ENCODE measurements at regions not wholly inside any gene's neighbourhood (a gene's known extent, or its start where the extent isn't known, plus 50 kb on each side); places are given as distances from the start of the nearest gene placed in this dataset.
"Not testable (repeated sequence)": the region's sequence is repeated elsewhere in the genome, so short reads cannot be mapped to it uniquely, and the experiment has no call there.

DNA sequence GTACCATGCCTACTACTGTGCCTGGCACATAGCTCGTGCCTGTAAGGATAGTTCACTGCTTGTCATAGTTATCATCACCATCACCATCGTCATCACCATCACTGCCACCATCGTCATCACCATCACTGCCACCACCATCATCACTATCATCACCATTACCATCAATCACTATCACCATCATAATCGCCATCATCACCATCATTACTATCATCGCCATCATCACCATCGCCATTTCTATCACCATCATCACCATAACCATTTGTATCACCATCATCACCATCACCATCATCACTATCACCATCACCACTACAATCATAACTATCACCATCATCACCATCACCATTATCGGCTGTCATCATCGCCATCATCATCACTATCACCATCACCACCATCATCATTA, 107.1 kb downstream of the TUBA3C start:
- H3K27me3 Mint-ChIP-seq (ENCODE audit: insufficient read depth, unreplicated experiment) = peaks cover 11% of the 10 kb centered on the region
- TF ChIP-seq, protein P1, sequence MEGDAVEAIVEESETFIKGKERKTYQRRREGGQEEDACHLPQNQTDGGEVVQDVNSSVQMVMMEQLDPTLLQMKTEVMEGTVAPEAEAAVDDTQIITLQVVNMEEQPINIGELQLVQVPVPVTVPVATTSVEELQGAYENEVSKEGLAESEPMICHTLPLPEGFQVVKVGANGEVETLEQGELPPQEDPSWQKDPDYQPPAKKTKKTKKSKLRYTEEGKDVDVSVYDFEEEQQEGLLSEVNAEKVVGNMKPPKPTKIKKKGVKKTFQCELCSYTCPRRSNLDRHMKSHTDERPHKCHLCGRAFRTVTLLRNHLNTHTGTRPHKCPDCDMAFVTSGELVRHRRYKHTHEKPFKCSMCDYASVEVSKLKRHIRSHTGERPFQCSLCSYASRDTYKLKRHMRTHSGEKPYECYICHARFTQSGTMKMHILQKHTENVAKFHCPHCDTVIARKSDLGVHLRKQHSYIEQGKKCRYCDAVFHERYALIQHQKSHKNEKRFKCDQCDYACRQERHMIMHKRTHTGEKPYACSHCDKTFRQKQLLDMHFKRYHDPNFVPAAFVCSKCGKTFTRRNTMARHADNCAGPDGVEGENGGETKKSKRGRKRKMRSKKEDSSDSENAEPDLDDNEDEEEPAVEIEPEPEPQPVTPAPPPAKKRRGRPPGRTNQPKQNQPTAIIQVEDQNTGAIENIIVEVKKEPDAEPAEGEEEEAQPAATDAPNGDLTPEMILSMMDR (IDR thresholded peaks at IDR 0.05; ENCODE audit: unreplicated experiment) = no peak
- H3K27ac Mint-ChIP-seq (ENCODE audit: low read depth, unreplicated experiment) = no peak overlapping the region
- no peaks in the 10 kb centered on the region for H3K36me3 Mint-ChIP-seq (ENCODE audit: insufficient read depth, unreplicated experiment)
- no peak for DNase-seq (ENCODE audit: unreplicated experiment)
- ChIA-PET POLR2A (no interaction called here), CTCF (no interaction called here)
- H3K9me3 Mint-ChIP-seq (ENCODE audit: unreplicated experiment) = peaks cover 15% of the 10 kb centered on the region
- intact Hi-C loops (cut with micrococcal nuclease) = no loop called here
- no peaks in the 10 kb centered on the region for H3K4me1 Mint-ChIP-seq (ENCODE audit: insufficient read depth, unreplicated experiment)
- no TSS peak for BruUV-seq (replicated peaks)
- no peak overlapping the region for H3K4me3 Mint-ChIP-seq (ENCODE audit: unreplicated experiment)

DNA sequence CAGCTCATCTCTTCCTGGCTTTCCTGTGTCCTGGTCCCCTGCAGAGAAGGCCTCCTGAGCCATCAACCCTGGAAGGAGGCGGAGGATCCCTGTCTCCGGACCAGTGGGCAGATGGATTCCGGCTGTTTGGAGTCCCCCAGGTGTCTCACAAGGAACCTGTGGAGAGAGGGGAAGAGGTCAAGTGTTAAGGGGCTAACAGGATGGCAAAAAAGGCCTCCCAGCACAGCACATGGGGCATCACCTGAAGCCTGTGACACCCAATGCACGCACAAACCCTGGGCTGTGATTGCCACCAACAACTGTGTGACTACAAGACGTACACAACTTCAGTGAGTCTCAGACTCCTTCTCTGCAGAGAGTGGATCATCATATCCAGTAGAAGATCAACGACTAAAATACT, 107.5 kb downstream of the TUBA3C start:
- POLR2A ChIA-PET; H3K27ac Mint-ChIP-seq (ENCODE audit: low read depth, unreplicated experiment); H3K36me3 Mint-ChIP-seq (ENCODE audit: insufficient read depth, unreplicated experiment); H3K4me1 Mint-ChIP-seq (ENCODE audit: insufficient read depth, unreplicated experiment); H3K4me3 Mint-ChIP-seq (ENCODE audit: unreplicated experiment); BruUV-seq (replicated peaks); DNase-seq (ENCODE audit: unreplicated experiment); intact Hi-C loops (cut with micrococcal nuclease); CTCF ChIA-PET: not testable (repeated sequence)
- Mint-ChIP-seq H3K9me3 (ENCODE audit: unreplicated experiment) (peaks cover 11% of the 10 kb centered on the region), H3K27me3 (ENCODE audit: insufficient read depth, unreplicated experiment) (peaks cover 11% of the 10 kb centered on the region)

DNA sequence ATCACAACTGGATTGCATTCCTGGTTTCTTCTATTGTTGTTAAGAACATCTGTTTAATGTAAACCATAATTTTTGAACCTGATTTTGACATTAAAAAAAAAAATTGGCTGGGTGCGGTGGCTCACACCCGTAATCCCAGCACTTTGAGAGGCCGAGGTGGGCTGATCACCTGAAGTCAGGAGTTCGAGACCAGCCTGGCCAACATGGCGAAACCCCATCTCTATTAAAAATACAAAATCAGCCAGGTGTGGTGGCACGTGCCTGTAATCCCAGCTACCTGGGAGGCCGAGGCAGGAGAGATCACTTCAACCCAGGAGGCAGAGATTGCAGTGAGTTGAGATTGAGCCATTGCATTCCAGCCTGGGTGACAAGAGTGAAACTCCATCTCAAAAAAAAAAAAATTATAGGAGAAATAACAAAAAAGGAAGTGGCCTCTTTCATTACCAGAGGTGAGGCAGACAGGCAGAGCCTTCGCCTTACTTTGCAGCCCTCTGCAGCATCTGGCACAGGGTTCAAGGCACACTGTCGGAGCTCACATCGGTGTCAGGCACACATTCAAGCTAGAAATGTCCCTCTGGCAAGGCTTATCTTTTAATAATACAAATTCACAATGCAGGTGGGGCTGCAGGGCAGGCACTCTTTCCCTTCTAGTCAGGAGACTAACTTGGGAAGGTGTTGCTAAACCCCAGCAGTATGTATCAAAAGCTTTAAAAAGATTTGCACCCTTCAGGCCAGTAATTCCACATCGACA, 108.5 kb downstream of the TUBA3C start:
- DNase-seq (ENCODE audit: unreplicated experiment); H3K9me3 Mint-ChIP-seq (ENCODE audit: unreplicated experiment); BruUV-seq (replicated peaks); intact Hi-C loops (cut with micrococcal nuclease); POLR2A ChIA-PET; H3K4me3 Mint-ChIP-seq (ENCODE audit: unreplicated experiment); H3K4me1 Mint-ChIP-seq (ENCODE audit: insufficient read depth, unreplicated experiment); H3K27ac Mint-ChIP-seq (ENCODE audit: low read depth, unreplicated experiment); H3K36me3 Mint-ChIP-seq (ENCODE audit: insufficient read depth, unreplicated experiment): not testable (repeated sequence)
- CTCF ChIA-PET = interaction anchor here (1.2 kb wide), 1 partner anchor 162 kb away, joined by 3 read pairs; no protein-coding TSS in a partner anchor
- H3K27me3 Mint-ChIP-seq (ENCODE audit: insufficient read depth, unreplicated experiment) = peaks cover 11% of the 10 kb centered on the region

DNA sequence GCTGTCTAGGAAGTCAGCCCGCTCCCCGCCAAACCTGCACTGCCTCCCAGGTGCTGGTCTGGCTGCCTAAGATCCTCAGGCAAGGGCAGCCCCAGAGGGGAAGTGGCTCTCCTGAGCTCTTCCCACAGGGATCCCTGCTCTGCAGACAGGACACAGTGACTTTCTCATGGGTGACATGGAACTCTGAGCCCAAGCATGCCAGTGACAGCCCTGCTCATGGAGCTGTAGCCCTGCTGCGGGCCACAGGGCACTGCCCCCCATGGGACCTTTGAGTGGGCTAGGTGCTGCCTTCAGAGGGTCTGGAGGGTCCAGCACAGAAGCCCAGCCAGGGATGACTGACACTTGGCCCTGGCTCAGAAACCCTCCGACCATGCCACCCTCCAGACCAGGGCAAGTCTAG, 109.1 kb downstream of the TUBA3C start:
- Mint-ChIP-seq H3K27ac (ENCODE audit: low read depth, unreplicated experiment) (no peak overlapping the region), H3K4me1 (ENCODE audit: insufficient read depth, unreplicated experiment) (no peaks in the 10 kb centered on the region), H3K9me3 (ENCODE audit: unreplicated experiment) (peaks cover 9% of the 10 kb centered on the region), H3K27me3 (ENCODE audit: insufficient read depth, unreplicated experiment) (peaks cover 11% of the 10 kb centered on the region), H3K36me3 (ENCODE audit: insufficient read depth, unreplicated experiment) (no peaks in the 10 kb centered on the region), H3K4me3 (ENCODE audit: unreplicated experiment) (no peak overlapping the region)
- no TSS peak for BruUV-seq (replicated peaks)
- TF ChIP-seq, protein P1 (IDR thresholded peaks at IDR 0.05; ENCODE audit: unreplicated experiment) = no peak
- intact Hi-C loops (cut with micrococcal nuclease) = no loop called here
- CTCF ChIA-PET = interaction anchor here (1.2 kb wide), 1 partner anchor 162 kb away, joined by 3 read pairs; no protein-coding TSS in a partner anchor
- DNase-seq (ENCODE audit: unreplicated experiment) = no peak
- POLR2A ChIA-PET = no interaction called here

DNA sequence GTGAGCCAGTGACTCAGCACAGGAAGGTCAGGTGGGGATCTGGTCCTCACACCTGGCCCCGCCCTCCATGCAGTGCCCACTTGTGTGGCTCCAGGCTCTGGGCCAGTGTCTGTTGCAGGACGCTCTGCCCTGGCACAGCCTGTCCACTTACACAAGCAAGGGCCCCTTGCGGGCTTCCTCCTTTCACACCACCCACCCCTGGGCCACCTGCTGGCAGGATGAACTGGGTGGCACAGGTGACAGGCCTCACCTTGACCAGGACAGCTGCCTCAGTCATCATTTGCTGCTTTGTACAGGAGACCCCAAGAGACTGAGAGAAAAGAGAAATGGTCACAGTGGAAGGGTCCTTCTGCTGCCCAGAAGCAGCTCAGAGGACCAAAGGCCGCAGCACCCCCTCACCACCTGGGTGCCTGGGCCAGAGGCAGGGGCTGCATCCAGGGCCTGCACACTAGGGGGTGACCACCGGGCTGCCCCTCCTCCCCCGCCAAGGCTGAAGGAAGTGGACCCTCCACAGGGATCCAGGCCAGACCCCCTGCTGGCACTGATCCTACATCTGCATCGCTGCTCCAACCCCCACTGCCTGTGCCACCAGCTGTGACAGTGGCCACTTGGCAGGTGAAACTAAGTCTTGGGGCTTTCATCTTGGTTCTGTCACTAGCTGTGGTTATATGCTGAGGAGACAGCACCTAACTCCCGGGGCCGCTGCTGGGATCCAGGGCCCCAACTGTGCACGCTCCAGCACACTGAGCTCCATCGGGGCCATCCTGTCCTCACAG, 110.3 kb downstream of the TUBA3C start:
- H3K4me1 Mint-ChIP-seq (ENCODE audit: insufficient read depth, unreplicated experiment) = no peaks in the 10 kb centered on the region
- H3K36me3 Mint-ChIP-seq (ENCODE audit: insufficient read depth, unreplicated experiment) = no peaks in the 10 kb centered on the region
- ChIA-PET POLR2A (no interaction called here), CTCF (interaction anchor here (1.2 kb wide), 1 partner anchor 164 kb away, joined by 3 read pairs; no protein-coding TSS in a partner anchor)
- H3K4me3 Mint-ChIP-seq (ENCODE audit: unreplicated experiment) = no peak overlapping the region
- peaks cover 9% of the 10 kb centered on the region for H3K9me3 Mint-ChIP-seq (ENCODE audit: unreplicated experiment)
- no peak for DNase-seq (ENCODE audit: unreplicated experiment)
- peaks cover 11% of the 10 kb centered on the region for H3K27me3 Mint-ChIP-seq (ENCODE audit: insufficient read depth, unreplicated experiment)
- H3K27ac Mint-ChIP-seq (ENCODE audit: low read depth, unreplicated experiment) = no peak overlapping the region
- intact Hi-C loops (cut with micrococcal nuclease) = no loop called here
- TF ChIP-seq, protein P1 (IDR thresholded peaks at IDR 0.05; ENCODE audit: unreplicated experiment) = no peak
- BruUV-seq (replicated peaks) = no TSS peak

Measured in MCF 10A (cell line).